Effector memory CD4-positive, alpha-beta T cell (primary cell): ENCODE measurements at regions not wholly inside any gene's neighbourhood (a gene's known extent, or its start where the extent isn't known, plus 50 kb on each side); places are given as distances from the start of the nearest gene placed in this dataset.

Source experiments
- DNase-seq, 3 donors: peaks; one replicate each; pipeline ENCODE4 v3.0.0-alpha.2; 2020
- H3K27ac ChIP-seq: 2 replicates; pipeline ENCODE4 v1.7.0; 2013; ENCODE audit warnings: mild to moderate bottlenecking, low read length, moderate library complexity; ENCODE audit not compliant: insufficient read depth, poor library complexity, severe bottlenecking
- H3K27me3 ChIP-seq: replicated peaks from 2 replicates; pipeline ENCODE4 v1.7.0; 2013; ENCODE audit warnings: mild to moderate bottlenecking, low read length; ENCODE audit not compliant: insufficient read depth, control insufficient read depth, poor library complexity, severe bottlenecking
- H3K36me3 ChIP-seq: 2 replicates; pipeline ENCODE4 v1.7.0; 2013; ENCODE audit warnings: mild to moderate bottlenecking, low read length, moderate library complexity; ENCODE audit not compliant: control insufficient read depth, insufficient read depth
- H3K4me1 ChIP-seq: 2 replicates; pipeline ENCODE4 v1.7.0; 2013; ENCODE audit warnings: low read length, mild to moderate bottlenecking; ENCODE audit not compliant: control insufficient read depth, insufficient read depth, poor library complexity, severe bottlenecking
- H3K4me3 ChIP-seq: 2 replicates; pipeline ENCODE4 v1.7.0; 2013; ENCODE audit warnings: low read length, low read depth, mild to moderate bottlenecking; ENCODE audit not compliant: insufficient read depth, poor library complexity, severe bottlenecking
- H3K9me3 ChIP-seq: 2 replicates; pipeline ENCODE4 v1.7.0; 2013; ENCODE audit warnings: mild to moderate bottlenecking, low read length, moderate library complexity; ENCODE audit not compliant: control insufficient read depth

GRCh38 chr10:126843299-126843934 lies 61.8 kb upstream of the DOCK1 start:
- Histone ChIP-seq H3K27me3 (no peaks in the 10 kb centered on the region), H3K4me1 (no peaks in the 10 kb centered on the region), H3K4me3 (no peak overlapping the region), H3K27ac (no peak overlapping the region), H3K9me3 (no peaks in the 10 kb centered on the region), H3K36me3 (no peaks in the 10 kb centered on the region)
- DNase-seq, result no peak

- no peak for DNase-seq
- H3K27ac ChIP-seq, result no peak overlapping the region
- no peaks in the 10 kb centered on the region for H3K36me3 ChIP-seq
- no peak overlapping the region for H3K4me3 ChIP-seq
- H3K27me3 ChIP-seq, result no peaks in the 10 kb centered on the region
- no peaks in the 10 kb centered on the region for H3K4me1 ChIP-seq
- H3K9me3 ChIP-seq, result no peaks in the 10 kb centered on the region
Observed at GRCh38 chr10:126844406-126844805, 60.8 kb upstream of the DOCK1 start.

GRCh38 chr10:126846469-126846868 lies 58.8 kb upstream of the DOCK1 start:
- H3K4me1 ChIP-seq, result no peaks in the 10 kb centered on the region
- DNase-seq, result no peak
- H3K4me3 ChIP-seq, result no peak overlapping the region
- H3K27ac ChIP-seq, result no peak overlapping the region
- H3K36me3 ChIP-seq, result no peaks in the 10 kb centered on the region
- H3K27me3 ChIP-seq, result no peaks in the 10 kb centered on the region
- no peaks in the 10 kb centered on the region for H3K9me3 ChIP-seq

- Histone ChIP-seq H3K4me1 (no peaks in the 10 kb centered on the region), H3K27ac (no peak overlapping the region), H3K27me3 (no peaks in the 10 kb centered on the region), H3K4me3 (no peak overlapping the region), H3K36me3 (no peaks in the 10 kb centered on the region), H3K9me3 (no peaks in the 10 kb centered on the region)
- no peak for DNase-seq
Observed at GRCh38 chr10:126846959-126847358, 58.3 kb upstream of the DOCK1 start.

- Histone ChIP-seq H3K9me3 (no peaks in the 10 kb centered on the region), H3K27ac (no peak overlapping the region), H3K4me3 (no peak overlapping the region), H3K36me3 (no peaks in the 10 kb centered on the region), H3K4me1 (no peaks in the 10 kb centered on the region), H3K27me3 (no peaks in the 10 kb centered on the region)
- no peak for DNase-seq
Observed at GRCh38 chr10:126847666-126848065, 57.6 kb upstream of the DOCK1 start.

GRCh38 chr10:126849646-126850045 lies 55.6 kb upstream of the DOCK1 start:
- H3K4me3 ChIP-seq, result no peak overlapping the region
- H3K27me3 ChIP-seq, result no peaks in the 10 kb centered on the region
- H3K36me3 ChIP-seq, result no peaks in the 10 kb centered on the region
- no peak overlapping the region for H3K27ac ChIP-seq
- no peak for DNase-seq
- H3K4me1 ChIP-seq, result no peaks in the 10 kb centered on the region
- H3K9me3 ChIP-seq, result no peaks in the 10 kb centered on the region

- Histone ChIP-seq H3K9me3 (no peaks in the 10 kb centered on the region), H3K27me3 (no peaks in the 10 kb centered on the region), H3K36me3 (no peaks in the 10 kb centered on the region), H3K4me1 (no peaks in the 10 kb centered on the region), H3K27ac (no peak overlapping the region), H3K4me3 (no peak overlapping the region)
- no peak for DNase-seq
Observed at GRCh38 chr10:126851414-126852108, 53.7 kb upstream of the DOCK1 start.

- no peaks in the 10 kb centered on the region for H3K9me3 ChIP-seq
- H3K36me3 ChIP-seq, result no peaks in the 10 kb centered on the region
- no peak overlapping the region for H3K4me3 ChIP-seq
- DNase-seq, result no peak
- H3K27me3 ChIP-seq, result no peaks in the 10 kb centered on the region
- H3K4me1 ChIP-seq, result no peaks in the 10 kb centered on the region
- no peak overlapping the region for H3K27ac ChIP-seq
Observed at GRCh38 chr10:126854726-126855495, 50.3 kb upstream of the DOCK1 start.
